ENCODE measurements at regions not wholly inside any gene's neighbourhood (a gene's known extent, or its start where the extent isn't known, plus 50 kb on each side); places are given as distances from the start of the nearest gene placed in this dataset.

- TF ChIP-seq ZNF841 (CRISPR knock-in tag; IDR thresholded peaks at IDR 0.05; ENCODE audit: borderline replicate concordance), result no peak
- TF ChIP-seq ZNF205 (CRISPR knock-in tag; IDR thresholded peaks at IDR 0.05), result no peak; the same call in 1 of the 2 replicates
- no peak for TF ChIP-seq ZNF891 (CRISPR knock-in tag; IDR thresholded peaks at IDR 0.05)
- TF ChIP-seq HOXA7 (CRISPR knock-in tag; IDR thresholded peaks at IDR 0.05), result no peak
- TF ChIP-seq MXD4 (CRISPR knock-in tag; IDR thresholded peaks at IDR 0.05), result no peak
- TF ChIP-seq SNRNP70 (IDR thresholded peaks at IDR 0.05; ENCODE audit: low read depth, low read length), result no peak
- no peak for TF ChIP-seq HNRNPL (IDR thresholded peaks at IDR 0.05; ENCODE audit: low read depth, low read length)
- TF ChIP-seq ZNF431 (CRISPR knock-in tag; IDR thresholded peaks at IDR 0.05; ENCODE audit: borderline replicate concordance, low read depth), result no peak
- 0 out of 2 replicates have a peak, but pooled peaks have one; percentile 3 for TF ChIP-seq STAG1 (CRISPR knock-in tag; IDR thresholded peaks at IDR 0.05)
- 0 out of 2 replicates have a peak, but pooled peaks have one; percentile 27 for TF ChIP-seq HOMEZ (CRISPR knock-in tag; IDR thresholded peaks at IDR 0.05; ENCODE audit: low read depth)
- no peak for TF ChIP-seq CCDC6 (CRISPR knock-in tag; IDR thresholded peaks at IDR 0.05)
- TF ChIP-seq, protein P1, sequence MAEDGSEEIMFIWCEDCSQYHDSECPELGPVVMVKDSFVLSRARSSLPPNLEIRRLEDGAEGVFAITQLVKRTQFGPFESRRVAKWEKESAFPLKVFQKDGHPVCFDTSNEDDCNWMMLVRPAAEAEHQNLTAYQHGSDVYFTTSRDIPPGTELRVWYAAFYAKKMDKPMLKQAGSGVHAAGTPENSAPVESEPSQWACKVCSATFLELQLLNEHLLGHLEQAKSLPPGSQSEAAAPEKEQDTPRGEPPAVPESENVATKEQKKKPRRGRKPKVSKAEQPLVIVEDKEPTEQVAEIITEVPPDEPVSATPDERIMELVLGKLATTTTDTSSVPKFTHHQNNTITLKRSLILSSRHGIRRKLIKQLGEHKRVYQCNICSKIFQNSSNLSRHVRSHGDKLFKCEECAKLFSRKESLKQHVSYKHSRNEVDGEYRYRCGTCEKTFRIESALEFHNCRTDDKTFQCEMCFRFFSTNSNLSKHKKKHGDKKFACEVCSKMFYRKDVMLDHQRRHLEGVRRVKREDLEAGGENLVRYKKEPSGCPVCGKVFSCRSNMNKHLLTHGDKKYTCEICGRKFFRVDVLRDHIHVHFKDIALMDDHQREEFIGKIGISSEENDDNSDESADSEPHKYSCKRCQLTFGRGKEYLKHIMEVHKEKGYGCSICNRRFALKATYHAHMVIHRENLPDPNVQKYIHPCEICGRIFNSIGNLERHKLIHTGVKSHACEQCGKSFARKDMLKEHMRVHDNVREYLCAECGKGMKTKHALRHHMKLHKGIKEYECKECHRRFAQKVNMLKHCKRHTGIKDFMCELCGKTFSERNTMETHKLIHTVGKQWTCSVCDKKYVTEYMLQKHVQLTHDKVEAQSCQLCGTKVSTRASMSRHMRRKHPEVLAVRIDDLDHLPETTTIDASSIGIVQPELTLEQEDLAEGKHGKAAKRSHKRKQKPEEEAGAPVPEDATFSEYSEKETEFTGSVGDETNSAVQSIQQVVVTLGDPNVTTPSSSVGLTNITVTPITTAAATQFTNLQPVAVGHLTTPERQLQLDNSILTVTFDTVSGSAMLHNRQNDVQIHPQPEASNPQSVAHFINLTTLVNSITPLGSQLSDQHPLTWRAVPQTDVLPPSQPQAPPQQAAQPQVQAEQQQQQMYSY (CRISPR knock-in tag; IDR thresholded peaks at IDR 0.05), result no peak
- no peak for TF ChIP-seq SMARCC2 (IDR thresholded peaks at IDR 0.05)
- no peak for TF ChIP-seq ZMYM4 (CRISPR knock-in tag; IDR thresholded peaks at IDR 0.05)
- no peak for TF ChIP-seq NKX3-1 (CRISPR knock-in tag; IDR thresholded peaks at IDR 0.05)
- peak; percentile 68; the same call in 1 of the 2 replicates for TF ChIP-seq FOXP1 (IDR thresholded peaks at IDR 0.05)
- peak; percentile 75; the same call in 1 of the 2 replicates for TF ChIP-seq FOXP1 (CRISPR knock-in tag; IDR thresholded peaks at IDR 0.05)
- TF ChIP-seq ZNF709 (CRISPR knock-in tag; IDR thresholded peaks at IDR 0.05), result no peak
- TF ChIP-seq SNAPC2 (CRISPR knock-in tag; IDR thresholded peaks at IDR 0.05), result no peak
- TF ChIP-seq ZNF556 (CRISPR knock-in tag; IDR thresholded peaks at IDR 0.05; ENCODE audit: borderline replicate concordance), result no peak
- TF ChIP-seq ZBTB1 (CRISPR knock-in tag; IDR thresholded peaks at IDR 0.05; ENCODE audit: borderline replicate concordance), result no peak
- no peak for TF ChIP-seq SYNCRIP (IDR thresholded peaks at IDR 0.05; ENCODE audit: insufficient read depth, low read depth, low read length)
- TF ChIP-seq, protein P2, sequence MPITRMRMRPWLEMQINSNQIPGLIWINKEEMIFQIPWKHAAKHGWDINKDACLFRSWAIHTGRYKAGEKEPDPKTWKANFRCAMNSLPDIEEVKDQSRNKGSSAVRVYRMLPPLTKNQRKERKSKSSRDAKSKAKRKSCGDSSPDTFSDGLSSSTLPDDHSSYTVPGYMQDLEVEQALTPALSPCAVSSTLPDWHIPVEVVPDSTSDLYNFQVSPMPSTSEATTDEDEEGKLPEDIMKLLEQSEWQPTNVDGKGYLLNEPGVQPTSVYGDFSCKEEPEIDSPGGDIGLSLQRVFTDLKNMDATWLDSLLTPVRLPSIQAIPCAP (CRISPR knock-in tag; IDR thresholded peaks at IDR 0.05; ENCODE audit: low read depth), result no peak
- peak; percentile 81; the same call in 1 of the 2 replicates for TF ChIP-seq FOXJ3 (CRISPR knock-in tag; IDR thresholded peaks at IDR 0.05; ENCODE audit: borderline replicate concordance)
- no peak for TF ChIP-seq ZNF615 (CRISPR knock-in tag; IDR thresholded peaks at IDR 0.05; ENCODE audit: borderline replicate concordance)
These were observed 210.8 kb upstream of the FUT9 start (continued) for GRCh38 chr6:95804847-95805541.

Measured in HepG2 (cell line).